COLO668 (cell line): ENCODE measurements at regions not wholly inside any gene's neighbourhood (a gene's known extent, or its start where the extent isn't known, plus 50 kb on each side); places are given as distances from the start of the nearest gene placed in this dataset.

Source experiments
- DNase-seq: peaks from one replicate; lab custom pipeline; 2025; ENCODE audit not compliant: unreplicated experiment; lab: John Stamatoyannopoulos, UW

DNA sequence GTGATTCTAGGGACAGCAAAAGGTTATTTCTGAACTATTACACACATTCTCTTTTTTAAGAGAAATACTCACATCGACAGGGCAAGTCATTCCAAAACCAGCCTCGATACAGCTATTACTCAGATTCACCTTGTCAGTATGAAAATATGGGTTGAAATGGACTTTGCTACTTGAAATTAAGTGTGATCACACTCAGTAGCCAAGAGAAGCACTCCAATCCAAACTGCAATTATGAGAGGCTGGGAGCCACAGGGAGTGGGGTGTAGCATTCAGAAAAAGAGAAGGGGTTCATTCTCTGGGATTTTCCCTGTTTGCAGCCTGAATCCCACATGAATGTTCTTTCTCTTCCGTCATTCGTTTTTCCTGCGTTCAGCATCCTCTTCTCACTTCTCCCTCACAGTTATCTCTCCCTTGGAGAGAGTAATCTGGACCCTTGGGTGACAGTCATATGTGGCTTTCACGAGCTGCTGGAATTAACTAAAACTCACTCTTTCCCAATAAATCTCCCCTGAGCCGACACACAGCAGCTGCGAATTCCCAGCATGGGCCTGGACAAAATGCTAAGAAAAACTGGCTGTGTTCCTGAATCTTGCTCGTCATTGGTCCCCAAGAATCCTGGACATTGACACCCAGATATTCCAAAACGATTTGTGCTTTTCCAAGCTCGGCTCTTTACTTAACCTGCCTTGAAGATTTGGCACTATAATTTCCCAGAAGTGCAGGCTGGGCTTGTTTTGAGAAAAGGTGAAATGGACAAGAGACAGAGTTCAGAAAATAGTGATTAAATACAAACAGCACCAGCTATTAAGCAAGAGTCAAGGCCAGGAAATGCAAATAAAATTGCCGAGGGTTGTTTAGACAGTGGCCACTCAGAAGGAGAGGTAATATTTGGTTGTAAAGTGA lies 199.5 kb upstream of the PLEKHG7 start:
- no peak for DNase-seq

DNA sequence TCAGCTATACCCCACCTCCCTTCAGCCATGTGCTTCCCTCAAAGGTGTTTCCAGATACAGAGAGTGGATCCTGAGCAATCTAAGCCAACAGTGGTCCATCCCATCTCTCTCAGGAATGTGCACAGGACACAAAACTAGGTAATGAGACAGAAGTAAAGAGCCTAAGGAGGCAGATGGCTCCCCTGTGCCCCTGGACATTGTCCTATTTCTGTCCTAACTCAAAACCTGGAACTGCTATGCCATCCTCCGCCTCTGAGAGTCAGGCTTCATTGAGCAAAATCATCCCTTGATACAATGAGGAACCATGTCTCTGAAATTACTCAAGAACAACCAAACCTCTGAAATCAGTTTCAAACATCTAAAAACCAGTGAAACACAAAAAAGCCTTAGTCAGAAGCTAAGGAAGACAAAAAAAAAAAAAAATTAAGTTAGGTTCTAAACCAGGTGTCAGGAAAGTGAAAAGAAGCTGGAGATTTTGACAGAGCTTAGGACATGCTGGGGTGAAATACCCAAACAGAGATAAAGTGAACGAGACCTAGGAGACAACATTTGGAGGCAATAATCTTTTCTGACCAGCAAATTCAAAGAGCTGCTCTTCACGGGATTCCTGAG lies 200.3 kb upstream of the PLEKHG7 start:
- no peak for DNase-seq

DNA sequence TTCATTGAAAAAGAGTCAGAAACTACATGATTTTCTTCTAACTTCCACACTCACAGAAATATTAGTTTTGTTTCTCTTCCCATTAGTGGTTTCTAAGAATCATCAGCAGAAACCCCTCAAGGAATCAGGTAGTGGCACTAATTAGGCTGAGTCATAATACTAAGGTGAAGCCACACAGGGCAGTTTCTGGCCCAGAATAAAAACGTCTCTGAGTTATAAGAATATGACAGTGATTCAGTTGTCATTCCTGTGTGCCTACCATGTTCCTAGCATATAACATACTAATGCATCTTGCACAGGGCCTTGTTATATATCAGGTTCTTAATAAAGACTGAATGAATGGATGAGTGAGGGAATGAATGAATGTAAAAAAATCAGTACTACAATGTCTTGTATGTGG lies 206.0 kb upstream of the PLEKHG7 start:
- no peak for DNase-seq

DNA sequence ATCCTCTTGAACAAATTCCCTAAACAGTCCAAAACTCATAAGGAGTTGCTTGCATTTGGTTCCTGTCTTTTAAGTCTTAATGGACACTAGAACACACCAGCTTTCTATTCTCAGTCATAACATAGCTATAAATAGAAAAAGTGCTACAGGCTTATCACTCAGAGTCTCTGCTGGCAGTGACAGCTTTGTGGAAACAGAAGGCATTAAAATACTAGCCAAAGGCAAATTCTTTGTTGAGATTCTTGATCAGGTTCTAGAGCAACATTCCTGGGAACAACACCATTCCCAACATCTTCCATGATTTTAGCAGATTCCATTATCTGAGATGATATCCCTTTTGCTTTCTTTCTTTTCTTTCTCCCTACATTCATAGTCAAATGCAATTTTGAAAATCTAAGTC lies 207.7 kb upstream of the PLEKHG7 start:
- no peak for DNase-seq

DNA sequence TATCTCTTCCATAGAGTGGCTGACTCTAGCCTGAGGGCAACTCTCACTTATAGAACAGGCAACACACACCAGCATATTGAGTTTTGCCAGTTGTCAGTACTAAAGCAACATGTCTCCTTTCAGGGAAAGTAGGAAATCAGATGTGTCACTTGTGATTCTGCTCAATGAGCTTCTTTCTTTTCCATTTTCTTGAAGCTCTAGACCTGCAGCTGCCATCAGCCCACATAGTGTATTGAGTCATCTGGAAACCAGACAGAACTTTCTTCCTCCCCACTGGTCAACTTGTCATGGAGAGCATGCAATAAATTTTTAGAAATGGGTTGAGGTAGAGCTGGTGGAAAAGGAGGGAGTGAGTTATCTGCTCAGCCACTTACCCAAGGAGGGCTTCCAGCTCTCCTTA lies 209.0 kb upstream of the PLEKHG7 start:
- no peak for DNase-seq

DNA sequence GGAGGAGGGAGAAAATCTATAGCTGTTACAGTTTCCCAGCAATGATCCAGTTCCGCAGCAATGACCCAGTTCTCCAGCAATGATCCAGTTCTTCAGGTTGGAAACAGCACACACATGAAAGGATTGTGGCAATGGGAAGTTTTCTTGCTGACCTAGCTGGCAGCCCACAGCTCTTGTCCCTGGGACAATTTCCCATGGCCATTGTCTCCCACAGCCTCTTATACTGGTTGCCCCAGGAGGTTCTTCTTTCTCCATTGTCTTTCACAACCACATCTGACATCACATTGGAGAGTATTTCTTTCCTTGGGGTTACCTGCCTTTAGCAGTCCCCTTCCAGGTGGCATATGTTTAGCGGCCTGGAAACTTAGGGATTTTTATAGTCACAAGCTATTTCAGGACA lies 209.8 kb upstream of the PLEKHG7 start:
- DNase-seq = no peak

DNA sequence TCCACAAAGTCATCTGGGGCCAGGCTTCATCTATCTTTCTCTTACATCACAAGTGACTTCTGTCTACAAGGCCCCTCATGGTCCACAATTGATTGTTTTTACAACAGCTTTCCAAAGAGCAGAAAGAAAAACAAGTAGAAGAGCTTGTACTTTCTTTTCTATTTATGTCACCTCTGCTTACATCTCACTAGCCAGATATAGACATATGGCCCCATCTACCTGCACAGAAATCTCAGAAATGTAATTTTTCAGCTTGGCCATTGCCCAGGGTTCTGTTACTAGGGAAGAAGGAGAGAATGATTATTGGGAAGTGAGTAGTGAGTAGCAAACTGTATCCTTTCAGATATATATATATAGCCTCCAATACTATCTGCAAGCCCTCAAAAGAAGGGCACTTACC lies 210.5 kb upstream of the PLEKHG7 start:
- no peak for DNase-seq

DNA sequence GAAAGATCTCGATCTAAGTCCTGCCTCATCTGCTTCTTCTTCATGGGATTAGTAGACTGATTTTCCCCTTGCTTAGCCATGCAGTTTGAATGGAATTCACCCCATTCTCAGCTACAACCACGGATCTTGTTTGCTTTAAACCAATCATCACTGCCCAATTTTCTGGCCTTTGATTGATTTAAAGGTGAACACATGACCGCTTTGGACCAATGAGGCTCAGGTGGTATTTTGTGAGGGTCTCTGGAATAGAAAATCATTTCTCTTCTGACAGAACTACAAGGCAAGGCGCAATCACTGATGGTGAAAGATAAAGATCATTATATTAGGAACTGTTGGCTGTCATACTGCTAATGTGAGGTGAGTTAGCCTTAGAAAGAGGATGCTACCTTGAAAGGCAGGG lies 213.0 kb upstream of the PLEKHG7 start:
- DNase-seq = no peak

DNA sequence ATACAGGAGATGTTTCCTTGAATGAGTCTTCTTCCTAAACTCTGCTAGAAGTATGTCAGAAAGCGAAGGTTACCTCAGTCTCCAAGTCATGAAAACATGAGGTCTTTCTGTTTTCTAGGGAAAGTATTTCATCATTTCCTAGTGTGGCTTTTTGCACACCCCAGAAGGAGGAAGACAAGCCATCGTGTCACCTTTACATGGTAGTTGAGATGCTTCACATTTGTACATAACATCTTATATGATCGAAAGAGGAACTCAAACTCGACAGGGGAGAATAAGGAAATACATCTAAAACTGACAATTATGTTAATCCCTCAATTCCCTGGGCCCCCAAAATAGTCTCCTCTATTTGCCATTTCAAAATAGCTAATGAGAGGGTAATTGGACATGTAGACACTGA lies 214.1 kb upstream of the PLEKHG7 start:
- DNase-seq = no peak

DNA sequence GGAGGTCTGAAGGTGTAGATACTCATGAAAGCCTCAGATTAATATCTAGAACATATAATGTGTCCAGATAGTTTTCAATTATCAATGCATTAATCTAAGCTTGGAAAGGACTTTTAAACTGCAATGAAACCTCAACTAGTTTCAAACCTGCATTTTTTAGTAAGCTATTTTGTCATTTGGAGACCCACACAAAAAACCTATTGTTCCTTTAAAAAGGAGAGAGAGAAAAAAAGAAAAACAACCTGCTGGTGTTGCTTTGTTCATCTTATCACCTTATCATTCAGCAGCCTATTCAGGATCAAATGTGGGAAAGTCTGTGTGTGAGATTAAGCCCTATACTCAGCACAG lies 215.7 kb upstream of the PLEKHG7 start:
- DNase-seq = no peak

DNA sequence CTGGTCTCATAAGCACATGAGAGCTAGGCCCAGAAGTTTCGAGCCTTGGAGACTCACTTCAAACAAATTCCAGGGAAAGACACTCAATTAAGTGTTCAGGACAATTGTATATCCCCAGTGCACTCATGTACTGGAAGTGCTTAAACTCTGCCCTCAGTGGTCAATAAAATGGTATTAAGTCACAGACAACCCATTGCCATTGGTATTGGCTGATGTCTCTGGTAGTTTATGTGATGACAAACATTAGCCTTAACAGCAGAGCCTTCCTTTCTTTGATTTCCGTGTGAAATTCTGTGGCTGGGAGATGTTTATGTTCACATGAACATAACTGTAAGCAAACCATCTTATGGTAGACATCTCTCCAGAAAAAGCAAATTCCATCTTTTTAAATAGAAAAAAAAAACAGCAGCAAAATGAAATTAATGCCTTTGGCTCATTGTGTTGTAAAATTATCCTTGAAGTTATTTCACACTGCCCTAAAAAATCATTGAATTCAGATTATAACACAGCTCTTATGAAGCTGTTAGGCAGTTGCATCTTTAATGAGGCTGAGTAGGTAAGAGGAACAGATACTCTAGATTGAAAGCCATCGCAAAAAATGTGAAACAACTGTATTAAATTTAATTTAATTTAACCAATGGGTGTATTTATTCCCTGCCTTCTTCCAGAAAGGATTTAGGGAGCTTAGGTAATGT lies 216.2 kb upstream of the PLEKHG7 start:
- DNase-seq = no peak

DNA sequence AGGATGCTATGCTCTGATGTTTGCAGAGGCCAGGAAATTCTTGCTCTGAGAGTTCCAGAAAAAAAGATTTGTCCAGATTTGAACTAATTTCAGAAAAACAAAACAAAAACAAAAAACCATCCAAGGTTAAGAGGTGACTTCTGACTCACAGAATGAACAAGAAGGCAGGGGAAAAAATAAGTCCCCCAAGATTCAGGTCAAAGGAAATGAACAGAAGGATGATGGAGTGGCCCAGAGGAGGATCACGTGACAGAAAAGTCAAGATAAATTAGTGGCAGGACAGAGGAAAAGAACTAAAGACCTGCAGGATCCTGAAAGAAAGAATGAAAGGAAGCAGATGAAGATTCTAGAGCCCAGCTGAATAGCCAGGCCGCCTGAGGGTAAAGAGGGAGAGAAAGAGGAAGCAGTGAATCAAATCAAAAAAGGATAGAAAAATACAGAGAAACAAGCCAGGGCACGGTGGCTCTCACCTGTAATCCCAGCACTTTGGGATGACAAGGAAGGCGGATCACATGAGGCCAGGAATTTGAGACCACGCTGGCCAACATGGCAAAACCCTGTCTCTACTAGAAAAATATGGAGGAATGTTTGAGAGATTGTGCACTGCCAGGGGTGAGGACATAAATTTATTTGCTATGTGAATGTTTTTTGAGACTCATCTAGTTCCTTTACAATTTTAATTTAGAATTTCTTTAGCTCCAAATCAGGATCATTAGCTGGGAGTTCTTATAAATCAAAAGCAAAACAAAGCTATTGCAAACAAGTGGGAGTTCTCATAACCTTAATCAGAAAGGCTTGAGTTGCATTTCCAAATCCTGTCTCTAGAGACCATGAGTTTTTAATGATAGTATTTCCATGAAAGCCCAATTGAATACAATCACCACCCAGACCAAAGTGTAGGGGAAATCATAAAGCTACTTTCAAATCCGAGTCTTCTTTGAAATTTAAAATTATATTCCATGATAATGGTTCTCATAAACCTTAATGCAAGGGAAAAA lies 217.1 kb upstream of the PLEKHG7 start:
- DNase-seq = no peak

DNA sequence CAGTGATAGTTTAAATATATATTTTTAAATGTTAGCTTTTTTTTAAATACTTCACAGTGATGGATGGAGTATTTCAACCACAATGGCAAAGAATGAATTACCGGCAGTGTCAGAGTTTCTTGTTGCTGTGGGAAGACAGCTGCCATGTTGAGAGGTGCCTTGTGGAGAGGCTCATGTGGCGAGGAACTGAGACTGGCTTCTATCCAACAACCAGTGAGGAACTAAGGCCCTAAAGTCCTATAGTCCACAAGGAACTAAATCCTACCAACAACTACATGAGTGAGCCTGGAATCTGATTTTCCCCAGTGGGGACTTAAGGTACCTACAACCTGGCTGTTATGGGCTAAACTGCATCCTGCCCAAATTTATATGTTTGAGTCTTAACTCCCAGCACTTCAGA lies 220.2 kb upstream of the PLEKHG7 start:
- no peak for DNase-seq

DNA sequence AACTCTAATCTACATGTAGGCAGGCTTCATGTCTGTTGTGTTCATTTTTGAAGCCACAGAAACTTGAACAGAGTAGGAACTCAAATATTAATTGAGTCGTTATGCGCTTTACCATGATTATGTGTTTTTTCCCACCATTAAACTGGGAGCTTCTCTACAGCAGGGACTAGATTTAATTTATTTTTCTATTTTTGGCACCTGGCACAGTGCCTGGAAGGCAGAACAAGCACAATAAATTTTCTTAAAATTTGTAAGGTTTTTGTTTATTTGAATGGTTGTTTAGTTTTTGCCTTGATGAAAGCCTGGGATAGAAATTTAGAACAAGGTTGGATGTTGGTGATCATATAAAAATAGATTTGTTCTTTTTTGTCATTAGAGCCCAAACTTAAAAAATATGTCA lies 221.7 kb upstream of the PLEKHG7 start:
- DNase-seq = no peak

DNA sequence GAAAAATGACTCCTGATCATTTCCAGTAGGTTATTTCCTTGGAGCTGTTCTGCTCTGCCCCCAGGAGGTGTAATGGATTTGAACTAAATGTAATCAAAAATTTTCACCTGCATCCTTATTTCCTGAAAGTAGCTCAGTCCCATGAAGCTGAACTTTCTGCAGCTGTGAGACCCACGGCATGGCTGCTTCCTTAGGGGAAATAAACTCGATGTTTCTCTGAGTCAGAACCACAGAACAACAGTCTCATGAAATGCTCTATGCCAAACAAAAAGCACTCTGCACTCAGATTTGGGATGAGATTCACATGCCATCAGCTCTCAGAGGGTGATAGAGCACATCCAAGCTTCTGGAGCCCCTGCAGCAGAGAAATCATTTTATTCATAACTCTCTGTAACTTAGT lies 224.1 kb upstream of the PLEKHG7 start:
- no peak for DNase-seq

DNA sequence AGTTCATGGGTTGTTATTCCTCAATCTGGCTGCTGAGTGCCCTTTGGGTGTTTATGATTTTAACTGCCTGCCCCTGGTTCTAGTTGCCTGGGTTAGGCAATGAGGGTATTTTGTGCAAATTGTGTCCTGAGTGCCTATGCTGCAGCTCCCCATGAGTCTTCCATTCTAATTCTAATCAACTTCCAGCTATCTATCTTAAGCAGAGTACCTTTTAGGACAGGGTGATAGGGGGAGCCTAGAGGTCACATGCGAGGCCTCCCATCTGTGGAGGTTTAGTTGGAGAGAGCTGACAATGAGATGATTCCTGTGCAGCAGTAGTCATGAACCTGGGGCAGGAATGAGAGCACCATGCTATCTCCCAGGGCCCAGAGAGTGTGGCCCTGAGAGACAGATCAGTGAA lies 225.9 kb upstream of the PLEKHG7 start:
- no peak for DNase-seq

DNA sequence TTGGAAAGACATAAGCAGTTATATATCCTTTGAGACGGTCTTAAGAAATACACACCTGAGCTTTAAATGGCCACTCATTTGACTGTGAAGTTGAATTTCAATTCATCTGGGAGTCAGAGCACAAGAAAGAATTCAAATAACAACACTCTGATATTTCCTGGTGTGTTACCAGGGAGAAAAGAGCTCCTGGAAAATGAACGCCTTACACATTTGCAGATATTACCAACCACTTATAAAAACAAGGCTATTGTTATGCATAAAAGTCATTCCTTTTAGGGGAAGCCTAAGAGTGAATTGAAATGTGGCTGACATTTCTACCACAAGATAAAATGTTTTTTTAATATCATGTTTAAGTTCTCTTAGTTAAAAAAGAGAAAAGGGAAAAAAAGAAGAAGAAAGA lies 229.2 kb upstream of the PLEKHG7 start:
- no peak for DNase-seq

DNA sequence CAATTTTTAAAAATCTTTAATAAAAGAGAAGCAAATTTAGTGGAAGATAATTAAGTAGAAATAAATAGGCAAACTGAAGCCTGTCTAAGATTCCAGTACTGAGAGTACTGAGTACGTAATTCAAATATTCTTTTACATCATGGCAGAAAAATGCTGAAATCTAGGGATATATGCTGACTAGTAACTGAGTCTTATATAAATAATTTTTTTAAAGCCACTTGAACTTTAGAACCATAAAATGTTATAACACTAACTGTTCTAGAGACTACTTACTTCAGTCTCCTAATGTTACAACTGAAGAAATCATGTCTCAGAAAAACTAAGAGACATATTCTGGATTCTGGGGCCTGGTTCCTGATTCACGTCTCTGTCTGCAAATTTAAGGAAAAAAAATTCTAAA lies 230.6 kb upstream of the PLEKHG7 start:
- no peak for DNase-seq

DNA sequence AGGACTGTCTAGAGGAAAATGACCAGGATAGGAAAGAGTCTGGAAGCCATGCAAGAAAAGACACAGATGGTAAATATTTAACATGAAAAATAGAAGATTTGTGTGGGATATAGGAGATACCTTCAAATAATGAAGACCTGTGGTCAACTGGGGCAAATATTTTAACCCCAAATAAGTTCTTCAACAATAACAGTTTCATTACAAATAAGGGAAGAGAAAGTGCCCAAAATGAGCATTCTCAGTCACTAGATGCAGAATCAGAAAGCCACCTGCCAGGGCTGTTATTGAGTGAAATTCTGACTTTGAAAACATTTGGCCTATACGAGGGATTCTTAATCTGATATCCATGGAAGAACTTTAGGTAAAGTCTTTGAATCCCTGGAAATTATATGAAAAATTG lies 231.2 kb upstream of the PLEKHG7 start:
- DNase-seq = no peak

DNA sequence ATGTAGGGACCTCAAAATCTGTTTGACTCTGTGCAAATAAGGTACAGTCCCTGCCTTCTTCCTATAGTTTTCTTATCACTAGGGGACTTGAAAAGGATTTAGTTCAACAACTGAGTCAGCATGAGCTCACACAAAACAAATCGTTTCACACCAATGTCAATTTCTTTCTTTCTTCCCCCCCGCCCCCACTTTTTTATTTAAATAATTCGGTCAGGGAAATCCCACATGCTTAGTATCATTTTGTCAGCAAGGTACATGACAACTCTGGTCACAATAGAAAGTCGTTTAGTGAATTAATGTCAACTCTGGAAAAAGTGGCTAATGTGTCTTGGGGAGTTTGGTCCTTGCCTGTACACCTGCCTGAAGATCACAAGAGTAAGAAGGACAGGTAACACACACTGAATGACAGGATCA lies 232.2 kb upstream of the PLEKHG7 start:
- DNase-seq = no peak

DNA sequence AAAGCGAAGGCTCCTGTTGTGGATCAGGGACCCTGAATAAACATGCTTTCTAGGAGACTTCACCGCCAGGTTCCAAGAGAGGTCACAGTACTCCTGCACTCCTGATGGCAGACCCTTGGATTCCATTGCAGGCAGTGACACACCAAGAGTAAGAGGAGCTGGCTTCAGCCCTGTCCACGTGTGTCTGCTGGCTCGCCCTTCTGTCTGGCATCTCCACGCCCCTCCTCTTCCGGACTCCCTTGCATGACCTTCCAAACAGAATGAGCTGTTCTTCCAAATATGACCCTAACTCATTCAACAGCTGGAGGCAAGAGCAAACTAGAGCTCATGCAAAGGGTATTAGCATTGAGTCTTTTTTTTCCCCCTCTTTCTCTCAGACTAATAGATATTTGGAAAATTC lies 233.0 kb upstream of the PLEKHG7 start:
- no peak for DNase-seq
